ENCODE measurements at regions not wholly inside any gene's neighbourhood (a gene's known extent, or its start where the extent isn't known, plus 50 kb on each side); places are given as distances from the start of the nearest gene placed in this dataset.

DNA sequence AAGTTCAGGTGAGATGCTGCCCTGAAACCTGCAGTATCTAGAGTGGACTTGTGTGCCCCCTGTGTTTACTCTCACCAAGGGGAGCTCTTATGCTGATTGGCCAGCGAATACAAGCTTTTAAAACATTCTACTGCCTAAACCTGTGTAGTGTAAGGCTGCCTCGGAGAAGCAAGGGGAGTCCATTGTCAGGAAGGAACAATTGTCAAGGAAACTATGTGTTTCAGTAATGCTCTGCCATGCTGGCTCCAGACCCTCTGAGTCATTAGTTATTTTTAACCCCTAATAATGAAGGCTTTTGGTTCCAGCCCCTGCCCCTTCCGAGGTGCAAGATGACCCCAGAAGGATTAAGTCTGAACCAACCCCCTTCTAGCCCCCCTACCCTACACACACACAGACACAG, 66.1 kb upstream of the CHMP2B start:
- TF ChIP-seq, protein P1, sequence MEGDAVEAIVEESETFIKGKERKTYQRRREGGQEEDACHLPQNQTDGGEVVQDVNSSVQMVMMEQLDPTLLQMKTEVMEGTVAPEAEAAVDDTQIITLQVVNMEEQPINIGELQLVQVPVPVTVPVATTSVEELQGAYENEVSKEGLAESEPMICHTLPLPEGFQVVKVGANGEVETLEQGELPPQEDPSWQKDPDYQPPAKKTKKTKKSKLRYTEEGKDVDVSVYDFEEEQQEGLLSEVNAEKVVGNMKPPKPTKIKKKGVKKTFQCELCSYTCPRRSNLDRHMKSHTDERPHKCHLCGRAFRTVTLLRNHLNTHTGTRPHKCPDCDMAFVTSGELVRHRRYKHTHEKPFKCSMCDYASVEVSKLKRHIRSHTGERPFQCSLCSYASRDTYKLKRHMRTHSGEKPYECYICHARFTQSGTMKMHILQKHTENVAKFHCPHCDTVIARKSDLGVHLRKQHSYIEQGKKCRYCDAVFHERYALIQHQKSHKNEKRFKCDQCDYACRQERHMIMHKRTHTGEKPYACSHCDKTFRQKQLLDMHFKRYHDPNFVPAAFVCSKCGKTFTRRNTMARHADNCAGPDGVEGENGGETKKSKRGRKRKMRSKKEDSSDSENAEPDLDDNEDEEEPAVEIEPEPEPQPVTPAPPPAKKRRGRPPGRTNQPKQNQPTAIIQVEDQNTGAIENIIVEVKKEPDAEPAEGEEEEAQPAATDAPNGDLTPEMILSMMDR (conservative IDR thresholded peaks at IDR 0.05; ENCODE audit: low read depth, low read length) = no peak
- DNase-seq (ENCODE audit: low read depth) = no peak
- no peak overlapping the region for H3K4me3 ChIP-seq (ENCODE audit: low read length)

DNA sequence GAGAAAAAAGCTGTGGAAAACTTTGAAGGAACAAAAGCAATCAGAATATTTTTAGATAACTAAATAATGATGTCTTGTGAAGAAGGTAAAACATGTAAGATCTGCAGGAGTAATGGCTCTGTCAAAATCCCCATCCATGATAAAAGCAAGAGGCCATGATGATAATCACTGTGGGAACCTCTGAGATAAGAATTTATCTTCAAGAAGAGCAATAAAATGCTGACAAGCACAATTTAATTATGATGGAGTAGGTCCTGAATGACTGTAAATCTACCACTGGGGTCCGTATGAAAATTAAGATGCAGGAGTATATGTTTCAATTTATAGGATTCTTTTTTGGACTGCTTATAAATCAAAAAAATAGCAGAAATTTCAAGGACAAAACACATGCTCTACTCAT, 68.3 kb upstream of the CHMP2B start:
- no peak for DNase-seq (ENCODE audit: low read depth)
- H3K4me3 ChIP-seq (ENCODE audit: low read length) = no peak overlapping the region
- TF ChIP-seq, protein P1 (conservative IDR thresholded peaks at IDR 0.05; ENCODE audit: low read depth, low read length) = no peak

DNA sequence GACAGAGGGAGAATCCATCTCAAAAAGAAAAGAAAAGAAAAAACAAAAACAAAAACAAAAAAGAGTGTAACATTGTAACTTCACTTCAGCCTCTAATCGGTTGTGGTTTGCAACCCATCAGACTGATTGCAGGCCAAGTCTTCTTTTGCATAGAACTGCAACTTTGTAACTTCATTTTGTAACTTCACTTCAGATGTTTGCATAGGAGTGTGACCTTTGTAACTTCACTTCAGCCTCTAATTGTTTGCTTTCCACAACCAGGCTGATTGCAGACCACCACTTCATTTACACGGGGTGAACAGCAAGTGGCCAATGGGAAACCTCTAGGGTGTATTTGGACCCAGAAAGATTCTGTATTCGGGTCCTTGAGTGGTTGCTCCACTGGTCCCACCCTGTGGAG, 79.1 kb upstream of the CHMP2B start:
- no peak overlapping the region for H3K4me3 ChIP-seq (ENCODE audit: low read length)
- DNase-seq (ENCODE audit: low read depth) = no peak
- TF ChIP-seq, protein P1 (conservative IDR thresholded peaks at IDR 0.05; ENCODE audit: low read depth, low read length) = no peak

DNA sequence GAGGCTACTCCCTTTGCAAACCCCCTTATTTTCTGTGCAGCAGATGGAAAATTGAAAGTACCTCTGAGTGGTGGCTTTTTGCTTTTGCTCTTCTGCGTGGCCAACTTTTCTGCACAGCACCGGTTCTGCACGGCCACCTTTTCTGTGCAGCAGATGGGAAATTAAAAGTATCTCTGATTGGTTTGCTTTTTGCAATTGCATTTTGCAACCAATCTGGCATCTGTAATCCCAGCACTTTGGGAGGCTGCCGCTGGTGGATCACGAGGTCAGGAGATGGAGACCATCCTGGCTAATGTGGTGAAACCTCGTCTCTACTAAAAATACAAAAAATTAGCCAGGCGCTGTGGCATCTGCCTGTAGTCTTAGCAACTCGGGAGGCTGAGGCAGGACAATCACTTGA, 79.5 kb upstream of the CHMP2B start:
- TF ChIP-seq, protein P1 (conservative IDR thresholded peaks at IDR 0.05; ENCODE audit: low read depth, low read length) = no peak
- DNase-seq (ENCODE audit: low read depth) = no peak
- no peak overlapping the region for H3K4me3 ChIP-seq (ENCODE audit: low read length)

DNA sequence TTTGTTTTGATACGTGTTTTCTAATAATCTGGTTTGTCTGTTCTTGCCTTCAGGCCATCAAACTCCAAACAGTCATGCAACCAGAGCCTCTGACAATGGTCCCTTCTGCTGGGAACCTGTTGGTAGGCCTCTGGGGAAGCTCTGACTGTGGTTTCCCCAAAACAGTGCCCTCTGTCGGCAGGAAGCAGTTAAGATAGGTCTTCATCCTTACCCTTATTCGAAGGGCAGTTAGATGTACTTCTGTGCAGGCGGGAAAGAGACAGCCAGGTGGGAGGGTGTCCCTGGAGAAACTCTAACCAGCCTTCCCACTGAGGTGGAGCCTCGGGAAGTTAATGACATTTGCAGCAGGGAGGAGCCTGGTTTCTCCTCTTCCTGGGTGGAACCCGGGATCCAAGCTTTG, 81.6 kb upstream of the CHMP2B start:
- DNase-seq (ENCODE audit: low read depth) = no peak
- H3K4me3 ChIP-seq (ENCODE audit: low read length) = no peak overlapping the region
- TF ChIP-seq, protein P1 (conservative IDR thresholded peaks at IDR 0.05; ENCODE audit: low read depth, low read length) = peak; percentile 41

DNA sequence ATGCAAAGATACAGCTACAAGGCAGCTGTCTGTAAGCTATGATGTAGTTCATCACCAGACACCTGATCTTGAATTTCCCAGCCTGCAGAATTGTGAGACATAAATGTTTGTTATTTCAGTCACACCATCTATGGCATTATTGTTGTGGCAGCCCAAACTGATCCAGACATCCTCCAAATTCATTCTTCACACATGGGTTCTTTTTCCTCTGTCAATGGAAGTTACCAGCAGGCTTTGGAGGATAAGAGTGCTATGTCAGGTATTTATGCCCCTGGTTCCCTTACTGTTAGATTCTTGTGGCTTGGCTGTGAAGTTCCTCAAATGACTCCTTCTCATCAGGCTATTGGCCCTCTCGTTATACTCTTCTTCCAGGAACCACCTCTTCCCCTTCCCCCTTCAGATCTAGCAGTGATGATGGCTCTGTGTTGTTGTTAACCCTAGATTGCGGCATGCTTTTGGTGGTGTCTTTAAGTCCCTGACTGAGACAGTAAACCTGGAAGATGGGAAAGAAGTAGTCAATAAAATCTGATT, 91.0 kb upstream of the CHMP2B start:
- TF ChIP-seq, protein P1 (conservative IDR thresholded peaks at IDR 0.05; ENCODE audit: low read depth, low read length) = no peak
- no peak overlapping the region for H3K4me3 ChIP-seq (ENCODE audit: low read length)
- DNase-seq (ENCODE audit: low read depth) = no peak

DNA sequence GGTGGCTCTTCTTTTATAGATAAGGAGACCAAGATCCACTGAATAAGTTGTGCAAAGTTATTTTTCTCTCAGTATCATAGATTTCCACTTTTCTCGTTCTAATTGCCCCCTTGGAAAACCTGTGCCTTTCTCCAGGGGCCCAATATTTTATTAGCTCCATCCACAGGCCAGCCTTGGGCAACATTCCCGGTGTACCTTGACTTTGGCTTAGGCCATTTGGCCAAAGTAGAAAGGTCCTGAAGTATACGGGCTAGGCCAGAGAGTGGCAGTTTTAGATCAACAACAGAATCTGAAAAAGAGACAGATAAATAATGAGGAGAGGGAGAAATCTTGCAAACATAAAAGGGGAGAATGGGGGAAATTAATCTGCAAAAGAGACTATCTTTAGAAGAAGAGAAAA, 91.7 kb upstream of the CHMP2B start:
- no peak overlapping the region for H3K4me3 ChIP-seq (ENCODE audit: low read length)
- TF ChIP-seq, protein P1 (conservative IDR thresholded peaks at IDR 0.05; ENCODE audit: low read depth, low read length) = no peak
- no peak for DNase-seq (ENCODE audit: low read depth)

Data from retinal pigment epithelial cell (primary cell).